Testis (tissue), 2 donors: ENCODE measurements at regions not wholly inside any gene's neighbourhood (a gene's known extent, or its start where the extent isn't known, plus 50 kb on each side); places are given as distances from the start of the nearest gene placed in this dataset.

Experiments used
- DNase-seq: peaks from one replicate; pipeline ENCODE4 v3.0.0-alpha.2; 2019
- H3K27ac ChIP-seq, 2 donors: fragments of 200-600 bp; sonication (generic); one replicate each; pipeline ENCODE4 v1.5.1; 2019
- H3K27me3 ChIP-seq: fragments of 200-600 bp; sonication (generic); one replicate; pipeline ENCODE4 v1.5.1; 2019
- H3K36me3 ChIP-seq: fragments of 200-600 bp; sonication (generic); one replicate; pipeline ENCODE4 v1.5.1; 2017; ENCODE audit warnings: low read depth; ENCODE audit errors: missing control alignments
- H3K4me1 ChIP-seq: fragments of 200-600 bp; sonication (generic); one replicate; pipeline ENCODE4 v1.5.1; 2019
- H3K4me3 ChIP-seq, 2 donors: fragments of 200-600 bp; sonication (generic); one replicate each; pipeline ENCODE4 v1.5.1; 2017 to 2019
- H3K9me3 ChIP-seq: fragments of 200-600 bp; sonication (generic); one replicate; pipeline ENCODE4 v1.5.1; 2017
- CTCF ChIP-seq, 3 experiments: fragments of 450-650 bp in 2 of 3; fragments of 200-600 bp in 1 of 3; sonication (generic) in 1 of 3; IDR thresholded peaks; one replicate each; pipeline ENCODE4 v1.5.1; 2016 to 2019; ENCODE audit warnings: antibody characterized with exemption in 3 of 3, mild to moderate bottlenecking in 2 of 3, moderate library complexity in 1 of 3
- POLR2A ChIP-seq: fragments of 450-650 bp; IDR thresholded peaks from one replicate; pipeline ENCODE4 v1.6.1; 2017; ENCODE audit warnings: antibody characterized with exemption, mild to moderate bottlenecking, moderate library complexity
- WGBS, 2 donors: methylation state at CpG; one replicate each; pipeline ENCODE4 v1.1.5; 2018; 5-methylcytosine and 5-hydroxymethylcytosine counted together
- intact Hi-C: fragments of 100-400 bp; cut with DNase I; formaldehyde crosslinking; loops from one replicate; pipeline ENCODE4 v1.15.1; 2023; ENCODE audit warnings: low total_unique reads

- no peak for TF ChIP-seq POLR2A
- TF ChIP-seq CTCF (IDR thresholded peaks at IDR 0.05) = no peak
- WGBS, 2 donors = 63 to 84% methylated on average over 20 to 24 of the region's 24 CpGs
- Histone ChIP-seq H3K4me1 (peaks cover 26% of the 10 kb centered on the region), H3K4me3 (no peak overlapping the region), H3K36me3 (no peaks in the 10 kb centered on the region), H3K27ac (no peak overlapping the region), H3K27me3 (no peaks in the 10 kb centered on the region), H3K9me3 (no peaks in the 10 kb centered on the region)
- peak; percentile 40 for DNase-seq
- intact Hi-C loops = no loop called here
These were observed 144.0 kb downstream of the GLI2 start for GRCh38 chr2:120879431-120880295.

- Histone ChIP-seq H3K4me1 (peaks cover 21% of the 10 kb centered on the region), H3K4me3 (no peak overlapping the region), H3K9me3 (no peaks in the 10 kb centered on the region), H3K36me3 (no peaks in the 10 kb centered on the region), H3K27me3 (no peaks in the 10 kb centered on the region), H3K27ac (no peak overlapping the region)
- WGBS, 2 donors = 77 to 82% methylated on average over 7 of the region's 7 CpGs
- intact Hi-C loops = no loop called here
- DNase-seq = no peak
- TF ChIP-seq POLR2A = no peak
- no peak for TF ChIP-seq CTCF (IDR thresholded peaks at IDR 0.05)
These were observed 144.7 kb downstream of the GLI2 start for GRCh38 chr2:120880381-120880780.

- no peaks in the 10 kb centered on the region for H3K36me3 ChIP-seq
- DNase-seq = peak; percentile 56
- no peaks in the 10 kb centered on the region for H3K27me3 ChIP-seq
- H3K27ac ChIP-seq = no peak overlapping the region
- peaks cover 19% of the 10 kb centered on the region for H3K4me1 ChIP-seq
- no peaks in the 10 kb centered on the region for H3K9me3 ChIP-seq
- WGBS, 2 donors = 48 to 50% methylated on average over 14 to 16 of the region's 21 CpGs
- TF ChIP-seq CTCF (IDR thresholded peaks at IDR 0.05) (no peak), POLR2A (no peak)
- H3K4me3 ChIP-seq = no peak overlapping the region
- intact Hi-C loops = no loop called here
These were observed 146.5 kb downstream of the GLI2 start for GRCh38 chr2:120881981-120882788.

- Histone ChIP-seq H3K27ac (no peak overlapping the region), H3K9me3 (no peaks in the 10 kb centered on the region), H3K27me3 (no peaks in the 10 kb centered on the region), H3K36me3 (no peaks in the 10 kb centered on the region), H3K4me3 (no peak overlapping the region), H3K4me1 (peaks cover 24% of the 10 kb centered on the region)
- WGBS, 2 donors = 91 to 96% methylated on average over 12 to 15 of the region's 15 CpGs
- TF ChIP-seq POLR2A (no peak), CTCF (IDR thresholded peaks at IDR 0.05) (no peak)
- intact Hi-C loops = no loop called here
- DNase-seq = no peak
These were observed 148.2 kb downstream of the GLI2 start for GRCh38 chr2:120883607-120884440.
